Right hindlimb (tissue), 1 donor: ENCODE measurements at regions not wholly inside any gene's neighbourhood (a gene's known extent, or its start where the extent isn't known, plus 50 kb on each side); places are given as distances from the start of the nearest gene placed in this dataset.
"Not testable (repeated sequence)": the region's sequence is repeated elsewhere in the genome, so short reads cannot be mapped to it uniquely, and the experiment has no call there.

Source experiments
- DNase-seq: peaks from one replicate; pipeline ENCODE4 v3.0.0-alpha.2; 2018

GRCh38 chr7:119643558-119643957 is 629.4 kb upstream of the KCND2 start:
- no peak for DNase-seq

GRCh38 chr7:119647286-119647685 is 625.7 kb upstream of the KCND2 start:
- DNase-seq: no peak

- DNase-seq: not testable (repeated sequence)
These were observed 624.2 kb upstream of the KCND2 start for GRCh38 chr7:119648752-119649151.

GRCh38 chr7:119660080-119660479 is 612.9 kb upstream of the KCND2 start:
- no peak for DNase-seq

GRCh38 chr7:119664601-119665000 is 608.4 kb upstream of the KCND2 start:
- DNase-seq: no peak

- no peak for DNase-seq
These were observed 607.2 kb upstream of the KCND2 start for GRCh38 chr7:119665796-119666195.

GRCh38 chr7:119681336-119681735 is 591.6 kb upstream of the KCND2 start:
- DNase-seq: no peak

GRCh38 chr7:119684763-119685162 is 588.2 kb upstream of the KCND2 start:
- no peak for DNase-seq

- no peak for DNase-seq
These were observed 587.1 kb upstream of the KCND2 start for GRCh38 chr7:119685906-119686305.

- DNase-seq: no peak
These were observed 584.1 kb upstream of the KCND2 start for GRCh38 chr7:119688831-119689230.

- DNase-seq: no peak
These were observed 580.4 kb upstream of the KCND2 start for GRCh38 chr7:119692541-119692940.

GRCh38 chr7:119694506-119694905 is 578.5 kb upstream of the KCND2 start:
- DNase-seq: no peak

GRCh38 chr7:119696336-119696735 is 576.6 kb upstream of the KCND2 start:
- DNase-seq: no peak

- DNase-seq: no peak
These were observed 569.1 kb upstream of the KCND2 start for GRCh38 chr7:119703895-119704294.

- no peak for DNase-seq
These were observed 566.4 kb upstream of the KCND2 start for GRCh38 chr7:119706608-119707007.

GRCh38 chr7:119708891-119709290 is 564.1 kb upstream of the KCND2 start:
- no peak for DNase-seq

GRCh38 chr7:119711104-119711503 is 561.9 kb upstream of the KCND2 start:
- no peak for DNase-seq

- no peak for DNase-seq
These were observed 560.0 kb upstream of the KCND2 start for GRCh38 chr7:119712886-119713462.

- DNase-seq: no peak
These were observed 559.4 kb upstream of the KCND2 start for GRCh38 chr7:119713606-119714005.

GRCh38 chr7:119720541-119720940 is 552.4 kb upstream of the KCND2 start:
- no peak for DNase-seq

- DNase-seq: no peak
These were observed 548.8 kb upstream of the KCND2 start for GRCh38 chr7:119724041-119724792.

GRCh38 chr7:119733127-119733879 is 539.7 kb upstream of the KCND2 start:
- DNase-seq: no peak

GRCh38 chr7:119737390-119737789 is 535.6 kb upstream of the KCND2 start:
- no peak for DNase-seq

GRCh38 chr7:119745280-119745679 is 527.7 kb upstream of the KCND2 start:
- DNase-seq: not testable (repeated sequence)
